ENCODE measurements at regions not wholly inside any gene's neighbourhood (a gene's known extent, or its start where the extent isn't known, plus 50 kb on each side); places are given as distances from the start of the nearest gene placed in this dataset.

DNA sequence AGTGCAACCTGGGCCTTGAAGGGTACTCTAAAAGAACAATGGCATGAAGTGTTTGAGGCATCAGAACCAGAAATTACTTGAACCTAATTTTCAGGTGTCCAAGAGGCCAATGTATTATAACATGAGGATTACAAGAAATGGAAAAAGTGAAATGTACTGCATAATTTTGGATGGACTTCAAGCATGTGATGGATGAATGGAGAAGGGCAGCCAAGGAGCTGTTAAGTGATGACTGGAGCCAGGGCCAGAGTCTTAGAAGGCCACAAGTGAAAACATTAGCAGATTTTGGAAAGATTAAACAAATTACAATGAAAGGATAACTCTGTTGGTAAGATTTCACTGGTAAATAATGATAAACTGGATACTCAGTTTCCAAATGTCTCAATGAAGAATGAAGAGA, 738.2 kb downstream of the CD109 start:
- Histone ChIP-seq H3K27ac (ENCODE audit: low read length in 2 of 2) (no peak overlapping the region), H3K79me2 (ENCODE audit: control insufficient read depth, insufficient read depth, low read length) (no peaks in the 10 kb centered on the region), H3K9ac (ENCODE audit: low read length) (no peak overlapping the region), H3K36me3 (replicated peaks in 1 of 2; ENCODE audit: control extremely low read depth in 1 of 2, control insufficient read depth in 1 of 2, extremely low read depth in 1 of 2, insufficient read depth in 2 of 2, low read length in 1 of 2) (no peaks in the 10 kb centered on the region), H3K9me3 (ENCODE audit: control extremely low read depth in 1 of 3, control insufficient read depth in 2 of 3, insufficient read depth in 1 of 3, low read length in 2 of 3) (no peaks in the 10 kb centered on the region), H2AFZ (ENCODE audit: insufficient read depth, low read depth, low read length, poor library complexity, severe bottlenecking) (no peak overlapping the region), H3K4me3 (ENCODE audit: control extremely low read depth in 1 of 5, extremely low read depth in 1 of 5, insufficient read depth in 1 of 5, low read depth in 2 of 5, low read length in 4 of 5) (no peak overlapping the region), H3K27me3 (replicated peaks in 1 of 4; ENCODE audit: control extremely low read depth in 1 of 4, control insufficient read depth in 3 of 4, insufficient read depth in 4 of 4, low read length in 3 of 4) (no peaks in the 10 kb centered on the region), H3K4me2 (replicated peaks; ENCODE audit: low read depth, low read length, poor library complexity, severe bottlenecking) (no peak overlapping the region), H3K4me1 (ENCODE audit: control insufficient read depth in 2 of 2, insufficient read depth in 2 of 2, low read length in 2 of 2) (no peaks in the 10 kb centered on the region), H4K20me1 (ENCODE audit: control insufficient read depth, insufficient read depth, low read length, poor library complexity, severe bottlenecking) (no peaks in the 10 kb centered on the region)
- H3K4me1 Mint-ChIP-seq = no peaks in the 10 kb centered on the region
- no peak for TF ChIP-seq EZH2 (IDR thresholded peaks at IDR 0.05; ENCODE audit: borderline replicate concordance, insufficient read depth, low read depth, low read length, poor library complexity, severe bottlenecking)
- TF ChIP-seq, protein P1, sequence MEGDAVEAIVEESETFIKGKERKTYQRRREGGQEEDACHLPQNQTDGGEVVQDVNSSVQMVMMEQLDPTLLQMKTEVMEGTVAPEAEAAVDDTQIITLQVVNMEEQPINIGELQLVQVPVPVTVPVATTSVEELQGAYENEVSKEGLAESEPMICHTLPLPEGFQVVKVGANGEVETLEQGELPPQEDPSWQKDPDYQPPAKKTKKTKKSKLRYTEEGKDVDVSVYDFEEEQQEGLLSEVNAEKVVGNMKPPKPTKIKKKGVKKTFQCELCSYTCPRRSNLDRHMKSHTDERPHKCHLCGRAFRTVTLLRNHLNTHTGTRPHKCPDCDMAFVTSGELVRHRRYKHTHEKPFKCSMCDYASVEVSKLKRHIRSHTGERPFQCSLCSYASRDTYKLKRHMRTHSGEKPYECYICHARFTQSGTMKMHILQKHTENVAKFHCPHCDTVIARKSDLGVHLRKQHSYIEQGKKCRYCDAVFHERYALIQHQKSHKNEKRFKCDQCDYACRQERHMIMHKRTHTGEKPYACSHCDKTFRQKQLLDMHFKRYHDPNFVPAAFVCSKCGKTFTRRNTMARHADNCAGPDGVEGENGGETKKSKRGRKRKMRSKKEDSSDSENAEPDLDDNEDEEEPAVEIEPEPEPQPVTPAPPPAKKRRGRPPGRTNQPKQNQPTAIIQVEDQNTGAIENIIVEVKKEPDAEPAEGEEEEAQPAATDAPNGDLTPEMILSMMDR (IDR thresholded peaks at IDR 0.05) = no peak
- intact Hi-C loops (cut with micrococcal nuclease) = no loop called here
- ChIA-PET CTCF (no interaction called here), POLR2A (no interaction called here)
- H3K9me3 Mint-ChIP-seq (ENCODE audit: insufficient read depth) = peaks cover 3% of the 10 kb centered on the region
- H3K27ac Mint-ChIP-seq = no peak overlapping the region
- DNase-seq (no peak), ATAC-seq (ENCODE audit: low read depth) (no peak)
- H3K27me3 Mint-ChIP-seq = no peaks in the 10 kb centered on the region
- no peak overlapping the region for H3K4me3 Mint-ChIP-seq

DNA sequence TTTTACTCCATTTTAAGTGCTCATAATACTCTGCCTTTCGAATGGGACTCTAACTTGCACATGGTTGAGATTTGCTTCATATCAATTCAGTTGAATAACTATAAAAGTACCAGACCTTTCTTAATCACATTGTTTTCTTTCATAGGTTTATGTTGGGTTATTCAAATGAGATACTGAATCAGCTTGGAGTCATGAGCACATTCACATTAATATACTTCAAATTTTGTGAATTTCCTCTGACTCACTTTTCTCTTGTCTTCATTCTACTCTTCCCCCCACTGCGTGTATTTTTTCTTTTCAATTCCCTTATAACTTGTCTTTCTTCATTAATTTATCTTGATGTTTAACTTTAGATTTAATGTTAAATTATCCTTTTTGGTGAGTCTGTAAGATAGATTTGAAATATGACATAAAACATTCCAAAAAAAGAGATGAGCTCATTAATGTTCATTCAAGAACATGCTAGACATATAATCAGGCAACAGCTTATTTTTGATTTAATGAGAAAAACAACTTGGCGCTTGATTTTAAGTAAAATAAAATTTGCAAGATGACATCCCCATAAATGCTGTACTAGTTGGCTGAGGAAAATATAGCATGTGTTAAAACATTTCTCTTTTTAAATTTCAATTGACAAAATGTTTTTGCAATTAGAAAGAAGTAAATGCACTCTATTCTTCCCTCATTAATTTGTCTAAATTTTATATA, 736.0 kb downstream of the CD109 start:
- Histone ChIP-seq H3K4me1 (ENCODE audit: control insufficient read depth in 2 of 2, insufficient read depth in 2 of 2, low read length in 2 of 2) (no peaks in the 10 kb centered on the region), H3K79me2 (ENCODE audit: control insufficient read depth, insufficient read depth, low read length) (no peaks in the 10 kb centered on the region), H3K36me3 (replicated peaks in 1 of 2; ENCODE audit: control extremely low read depth in 1 of 2, control insufficient read depth in 1 of 2, extremely low read depth in 1 of 2, insufficient read depth in 2 of 2, low read length in 1 of 2) (no peaks in the 10 kb centered on the region), H3K4me2 (replicated peaks; ENCODE audit: low read depth, low read length, poor library complexity, severe bottlenecking) (no peak overlapping the region), H3K27ac (ENCODE audit: low read length in 2 of 2) (no peak overlapping the region), H3K4me3 (ENCODE audit: control extremely low read depth in 1 of 5, extremely low read depth in 1 of 5, insufficient read depth in 1 of 5, low read depth in 2 of 5, low read length in 4 of 5) (no peak overlapping the region), H4K20me1 (ENCODE audit: control insufficient read depth, insufficient read depth, low read length, poor library complexity, severe bottlenecking) (no peaks in the 10 kb centered on the region), H2AFZ (ENCODE audit: insufficient read depth, low read depth, low read length, poor library complexity, severe bottlenecking) (no peak overlapping the region), H3K27me3 (replicated peaks in 1 of 4; ENCODE audit: control extremely low read depth in 1 of 4, control insufficient read depth in 3 of 4, insufficient read depth in 4 of 4, low read length in 3 of 4) (no peaks in the 10 kb centered on the region), H3K9ac (ENCODE audit: low read length) (no peak overlapping the region), H3K9me3 (ENCODE audit: control extremely low read depth in 1 of 3, control insufficient read depth in 2 of 3, insufficient read depth in 1 of 3, low read length in 2 of 3) (no peaks in the 10 kb centered on the region)
- Mint-ChIP-seq H3K27ac (no peak overlapping the region), H3K4me1 (no peaks in the 10 kb centered on the region), H3K9me3 (ENCODE audit: insufficient read depth) (peaks cover 3% of the 10 kb centered on the region), H3K4me3 (no peak overlapping the region), H3K27me3 (no peaks in the 10 kb centered on the region)
- POLR2A ChIA-PET = no interaction called here
- ATAC-seq (ENCODE audit: low read depth) = no peak
- WGBS (ENCODE audit: insufficient coverage) = no CpG with 5 or more reads among the region's 3 CpGs
- no peak for DNase-seq
- intact Hi-C loops (cut with micrococcal nuclease) = no loop called here
- CTCF ChIA-PET = no interaction called here
- TF ChIP-seq, protein P1 (IDR thresholded peaks at IDR 0.05) = no peak
- TF ChIP-seq EZH2 (IDR thresholded peaks at IDR 0.05; ENCODE audit: borderline replicate concordance, insufficient read depth, low read depth, low read length, poor library complexity, severe bottlenecking) = no peak
